Chondrocyte (in vitro differentiated cells): ENCODE measurements at regions not wholly inside any gene's neighbourhood (a gene's known extent, or its start where the extent isn't known, plus 50 kb on each side); places are given as distances from the start of the nearest gene placed in this dataset.

ENCODE experiments used
- DNase-seq: peaks from one replicate; pipeline ENCODE4 v3.0.0; 2021; ENCODE audit warnings: mixed read lengths, low spot score
- H3K27ac Mint-ChIP-seq: one replicate; pipeline ENCODE4 v1.8.0; 2021; ENCODE audit warnings: mild to moderate bottlenecking, moderate library complexity, mixed read lengths; ENCODE audit not compliant: unreplicated experiment
- H3K27me3 Mint-ChIP-seq: 2 replicates; pipeline ENCODE4 v1.8.0; 2021; ENCODE audit warnings: low read depth, mixed read lengths
- H3K36me3 Mint-ChIP-seq: 2 replicates; pipeline ENCODE4 v1.8.0; 2021; ENCODE audit warnings: low read depth, mixed read lengths
- H3K4me1 Mint-ChIP-seq: 2 replicates; pipeline ENCODE4 v1.8.0; 2021; ENCODE audit warnings: low read depth, mild to moderate bottlenecking, mixed read lengths
- H3K4me3 Mint-ChIP-seq: one replicate; pipeline ENCODE4 v1.8.0; 2021; ENCODE audit warnings: mild to moderate bottlenecking, moderate library complexity, mixed read lengths; ENCODE audit not compliant: unreplicated experiment
- H3K9me3 Mint-ChIP-seq: 2 replicates; pipeline ENCODE4 v1.8.0; 2021; ENCODE audit warnings: low read depth, mixed read lengths
- TF ChIP-seq, protein P1 (sequence below): fragments of 200-600 bp; sonication (generic); IDR thresholded peaks from 2 replicates; pipeline ENCODE4 v1.5.0; 2021; ENCODE audit warnings: antibody characterized with exemption, mild to moderate bottlenecking, moderate library complexity

DNA sequence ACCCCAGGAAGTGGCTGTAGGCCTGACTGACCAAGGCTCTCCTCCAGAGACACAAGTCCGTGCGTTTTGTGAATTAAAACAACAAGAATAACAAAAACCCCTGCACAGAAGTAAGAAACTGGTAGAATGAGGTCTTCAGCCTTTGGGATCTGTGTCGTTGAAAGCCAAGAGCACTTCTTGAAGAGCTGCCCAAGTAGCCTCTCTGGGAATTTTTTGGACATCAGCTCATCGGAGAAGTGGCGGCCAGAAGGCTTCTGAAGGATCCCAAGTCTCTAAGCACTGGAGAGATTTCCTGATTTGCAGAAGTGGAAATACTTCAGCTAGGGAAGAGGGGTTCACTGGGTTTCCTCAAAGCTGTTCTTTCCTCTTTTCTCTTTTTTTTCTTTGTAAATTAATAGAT is 100.4 kb upstream of the ZNF536 start:
- Mint-ChIP-seq H3K36me3 (no peaks in the 10 kb centered on the region), H3K9me3 (peaks cover 13% of the 10 kb centered on the region), H3K4me3 (no peak overlapping the region), H3K27me3 (peaks cover 3% of the 10 kb centered on the region), H3K27ac (no peak overlapping the region), H3K4me1 (no peaks in the 10 kb centered on the region)
- no peak for DNase-seq
- TF ChIP-seq, protein P1, sequence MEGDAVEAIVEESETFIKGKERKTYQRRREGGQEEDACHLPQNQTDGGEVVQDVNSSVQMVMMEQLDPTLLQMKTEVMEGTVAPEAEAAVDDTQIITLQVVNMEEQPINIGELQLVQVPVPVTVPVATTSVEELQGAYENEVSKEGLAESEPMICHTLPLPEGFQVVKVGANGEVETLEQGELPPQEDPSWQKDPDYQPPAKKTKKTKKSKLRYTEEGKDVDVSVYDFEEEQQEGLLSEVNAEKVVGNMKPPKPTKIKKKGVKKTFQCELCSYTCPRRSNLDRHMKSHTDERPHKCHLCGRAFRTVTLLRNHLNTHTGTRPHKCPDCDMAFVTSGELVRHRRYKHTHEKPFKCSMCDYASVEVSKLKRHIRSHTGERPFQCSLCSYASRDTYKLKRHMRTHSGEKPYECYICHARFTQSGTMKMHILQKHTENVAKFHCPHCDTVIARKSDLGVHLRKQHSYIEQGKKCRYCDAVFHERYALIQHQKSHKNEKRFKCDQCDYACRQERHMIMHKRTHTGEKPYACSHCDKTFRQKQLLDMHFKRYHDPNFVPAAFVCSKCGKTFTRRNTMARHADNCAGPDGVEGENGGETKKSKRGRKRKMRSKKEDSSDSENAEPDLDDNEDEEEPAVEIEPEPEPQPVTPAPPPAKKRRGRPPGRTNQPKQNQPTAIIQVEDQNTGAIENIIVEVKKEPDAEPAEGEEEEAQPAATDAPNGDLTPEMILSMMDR: no peak

DNA sequence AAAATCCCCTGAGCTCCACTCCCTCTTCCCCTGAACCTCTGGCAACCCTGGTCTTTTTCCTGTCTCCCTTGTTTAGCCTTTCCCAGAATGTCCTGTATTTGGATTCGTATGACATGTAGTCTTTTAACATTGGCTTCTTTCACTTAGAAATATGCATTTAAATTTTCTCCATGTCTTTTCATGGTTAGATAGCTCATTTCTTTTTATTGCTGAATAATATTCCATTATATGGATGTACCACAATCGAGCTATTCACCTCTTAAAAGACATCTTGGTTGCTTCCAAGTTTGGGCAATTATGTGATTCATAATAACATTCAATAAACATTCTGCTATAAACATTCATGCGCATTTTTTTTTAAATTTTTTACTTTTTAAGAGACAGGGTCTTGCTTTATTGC is 99.6 kb upstream of the ZNF536 start:
- Mint-ChIP-seq H3K4me1 (no peaks in the 10 kb centered on the region), H3K9me3 (peaks cover 13% of the 10 kb centered on the region), H3K27me3 (peaks cover 3% of the 10 kb centered on the region), H3K27ac (no peak overlapping the region), H3K4me3 (no peak overlapping the region), H3K36me3 (no peaks in the 10 kb centered on the region)
- DNase-seq: no peak
- TF ChIP-seq, protein P1: no peak

DNA sequence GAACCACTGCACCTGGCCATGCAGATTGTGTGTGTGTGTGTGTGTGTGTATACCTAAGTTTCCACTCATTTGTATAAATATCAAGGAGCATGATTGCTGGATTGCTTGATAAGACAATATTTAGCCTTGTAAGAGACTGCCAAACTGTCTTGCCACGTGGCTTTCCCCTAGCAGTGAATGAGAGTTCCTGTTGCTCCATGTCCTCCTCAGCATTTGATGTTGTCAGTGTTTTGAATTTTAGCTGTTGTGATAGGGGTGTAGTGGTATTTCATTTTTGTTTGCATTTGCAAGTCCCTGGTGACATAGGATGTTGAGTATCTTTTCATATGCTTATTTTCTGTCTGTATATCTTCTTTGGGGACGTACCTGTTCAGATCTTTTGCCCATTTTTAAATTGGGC is 99.0 kb upstream of the ZNF536 start:
- no peaks in the 10 kb centered on the region for H3K4me1 Mint-ChIP-seq
- DNase-seq: no peak
- H3K36me3 Mint-ChIP-seq: no peaks in the 10 kb centered on the region
- no peak overlapping the region for H3K4me3 Mint-ChIP-seq
- H3K9me3 Mint-ChIP-seq: peaks cover 16% of the 10 kb centered on the region
- no peak overlapping the region for H3K27ac Mint-ChIP-seq
- TF ChIP-seq, protein P1: no peak
- peaks cover 3% of the 10 kb centered on the region for H3K27me3 Mint-ChIP-seq

DNA sequence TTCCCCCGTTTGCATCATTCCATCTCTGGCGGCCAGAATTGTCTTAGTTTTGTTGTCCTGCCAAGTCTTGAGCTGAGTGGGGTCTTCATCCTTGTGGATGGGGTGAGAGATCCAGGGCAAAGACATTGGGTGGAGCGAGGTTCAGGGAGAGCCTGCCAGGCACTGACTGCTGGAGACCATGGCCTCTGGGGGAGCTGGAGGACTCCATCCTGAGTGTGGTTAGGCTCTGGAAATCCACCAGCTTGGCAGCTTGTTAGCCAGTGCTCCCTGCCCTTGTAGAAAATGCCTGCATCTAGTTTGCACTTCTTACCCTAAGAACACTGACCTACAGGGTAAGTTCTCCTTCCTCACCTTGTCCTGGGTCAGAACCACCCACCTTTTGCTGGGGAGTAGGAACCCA is 97.2 kb upstream of the ZNF536 start:
- peaks cover 16% of the 10 kb centered on the region for H3K9me3 Mint-ChIP-seq
- no peak overlapping the region for H3K4me3 Mint-ChIP-seq
- no peaks in the 10 kb centered on the region for H3K4me1 Mint-ChIP-seq
- H3K27ac Mint-ChIP-seq: no peak overlapping the region
- no peak for DNase-seq
- no peaks in the 10 kb centered on the region for H3K27me3 Mint-ChIP-seq
- no peaks in the 10 kb centered on the region for H3K36me3 Mint-ChIP-seq
- TF ChIP-seq, protein P1: no peak

DNA sequence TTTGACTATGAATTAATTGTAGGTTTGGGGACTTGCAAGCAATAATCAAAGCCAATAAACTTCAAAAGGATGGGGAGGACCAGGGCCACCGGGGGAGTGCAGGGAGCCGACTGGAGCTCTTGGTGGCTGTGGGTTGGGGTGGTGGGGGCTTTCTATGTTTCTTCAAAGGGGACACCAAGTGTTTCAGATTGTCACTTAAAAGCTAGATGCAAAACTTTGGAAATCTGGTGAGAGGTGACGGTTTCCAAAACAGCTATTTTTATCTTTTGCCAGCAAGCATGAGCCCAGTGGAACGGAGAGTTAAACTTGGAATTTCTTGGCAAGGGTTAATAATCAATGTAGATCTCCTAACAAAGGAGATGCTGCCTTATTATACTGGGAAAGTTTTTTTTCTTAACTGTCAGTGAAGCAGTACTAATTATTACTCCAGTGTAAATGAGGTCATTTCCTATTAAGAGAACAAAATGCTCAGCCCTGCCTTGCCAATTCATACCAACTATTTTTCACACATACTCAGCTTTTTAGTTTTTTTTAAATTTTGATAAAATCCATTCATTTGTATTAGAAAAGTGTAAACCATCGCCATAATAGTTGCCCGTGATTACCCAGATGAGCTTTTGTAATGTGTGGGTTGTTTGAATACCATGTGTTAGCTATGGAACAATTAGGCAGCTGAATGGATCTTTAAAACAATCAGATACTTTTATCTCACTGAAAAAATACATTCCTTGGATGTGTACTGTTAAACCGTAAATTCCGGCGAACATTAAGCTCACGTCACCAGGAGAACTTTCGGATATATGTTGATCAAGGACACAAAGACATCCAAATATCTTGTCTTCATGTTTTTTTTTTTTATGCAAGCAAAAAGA is 95.9 kb upstream of the ZNF536 start:
- Mint-ChIP-seq H3K36me3 (no peaks in the 10 kb centered on the region), H3K27me3 (no peaks in the 10 kb centered on the region), H3K4me1 (no peaks in the 10 kb centered on the region), H3K9me3 (peaks cover 16% of the 10 kb centered on the region), H3K4me3 (no peak overlapping the region), H3K27ac (no peak overlapping the region)
- DNase-seq: no peak
- TF ChIP-seq, protein P1: no peak
